Choroid plexus epithelial cell (primary cell): ENCODE measurements at regions not wholly inside any gene's neighbourhood (a gene's known extent, or its start where the extent isn't known, plus 50 kb on each side); places are given as distances from the start of the nearest gene placed in this dataset.

Experiments used
- DNase-seq: peaks from one replicate; pipeline ENCODE4 v3.0.0-alpha.2; 2010; ENCODE audit warnings: low read depth
- H3K4me3 ChIP-seq: 2 replicates; pipeline ENCODE4 v1.5.1; 2011; ENCODE audit warnings: low read depth, mild to moderate bottlenecking, control low read depth, low read length, moderate library complexity
- TF ChIP-seq, protein P1 (sequence below): conservative IDR thresholded peaks from 2 replicates; pipeline ENCODE4 v1.5.1; 2011; ENCODE audit warnings: low read depth, mild to moderate bottlenecking, control low read depth, inconsistent platforms, low read length, moderate library complexity

DNA sequence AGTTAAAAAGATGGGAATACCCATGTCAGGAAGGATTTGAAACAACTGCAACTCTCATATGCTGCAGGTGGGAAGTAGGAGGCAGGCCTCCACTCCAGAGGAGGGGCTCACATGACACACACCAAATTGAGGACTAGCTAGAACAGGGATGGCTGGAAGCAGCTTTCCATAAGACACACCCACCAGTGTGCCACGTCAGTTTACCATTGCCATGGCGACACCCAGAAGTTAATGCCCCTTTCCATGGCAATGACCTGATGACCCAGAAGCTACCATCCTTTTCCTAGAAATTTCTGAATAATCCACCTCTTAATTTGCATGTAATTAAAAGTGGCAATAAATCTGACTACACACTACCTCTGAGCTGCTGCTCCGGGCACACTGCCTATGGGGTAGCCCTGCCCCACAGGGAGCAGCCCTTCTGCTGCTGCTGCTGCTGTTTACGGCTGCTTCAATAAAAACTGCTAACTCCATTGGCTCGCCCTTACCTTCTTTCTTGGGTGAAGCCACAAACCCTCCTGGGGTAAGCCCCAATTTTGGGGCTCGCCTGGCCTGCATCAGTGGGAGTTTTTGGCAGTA is 89.4 kb downstream of the RRM2 start:
- H3K4me3 ChIP-seq: no peak overlapping the region
- TF ChIP-seq, protein P1, sequence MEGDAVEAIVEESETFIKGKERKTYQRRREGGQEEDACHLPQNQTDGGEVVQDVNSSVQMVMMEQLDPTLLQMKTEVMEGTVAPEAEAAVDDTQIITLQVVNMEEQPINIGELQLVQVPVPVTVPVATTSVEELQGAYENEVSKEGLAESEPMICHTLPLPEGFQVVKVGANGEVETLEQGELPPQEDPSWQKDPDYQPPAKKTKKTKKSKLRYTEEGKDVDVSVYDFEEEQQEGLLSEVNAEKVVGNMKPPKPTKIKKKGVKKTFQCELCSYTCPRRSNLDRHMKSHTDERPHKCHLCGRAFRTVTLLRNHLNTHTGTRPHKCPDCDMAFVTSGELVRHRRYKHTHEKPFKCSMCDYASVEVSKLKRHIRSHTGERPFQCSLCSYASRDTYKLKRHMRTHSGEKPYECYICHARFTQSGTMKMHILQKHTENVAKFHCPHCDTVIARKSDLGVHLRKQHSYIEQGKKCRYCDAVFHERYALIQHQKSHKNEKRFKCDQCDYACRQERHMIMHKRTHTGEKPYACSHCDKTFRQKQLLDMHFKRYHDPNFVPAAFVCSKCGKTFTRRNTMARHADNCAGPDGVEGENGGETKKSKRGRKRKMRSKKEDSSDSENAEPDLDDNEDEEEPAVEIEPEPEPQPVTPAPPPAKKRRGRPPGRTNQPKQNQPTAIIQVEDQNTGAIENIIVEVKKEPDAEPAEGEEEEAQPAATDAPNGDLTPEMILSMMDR: no peak
- DNase-seq: no peak

DNA sequence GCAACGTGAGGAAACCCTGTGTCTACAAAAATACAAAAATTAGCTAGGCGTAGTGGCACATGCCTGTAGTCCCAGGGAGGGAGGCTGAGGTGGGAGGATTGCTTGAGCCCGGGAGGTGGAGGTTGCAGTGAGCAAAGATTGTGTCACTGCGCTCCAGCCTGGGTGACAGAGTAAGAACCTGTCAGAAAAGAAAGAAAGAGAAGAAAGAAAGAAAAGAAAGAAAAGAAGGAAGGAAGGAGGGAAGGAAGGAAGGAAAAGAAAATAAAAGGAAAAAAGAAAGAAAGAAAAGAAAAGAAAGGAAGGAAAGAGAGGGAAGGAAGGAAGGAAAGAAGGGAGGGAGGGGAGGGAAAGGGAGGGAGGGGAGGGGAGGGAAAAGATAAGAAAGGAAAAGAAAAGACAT is 89.9 kb upstream of the HPCAL1 start:
- TF ChIP-seq, protein P1: no peak
- H3K4me3 ChIP-seq: no peak overlapping the region
- DNase-seq: no peak

DNA sequence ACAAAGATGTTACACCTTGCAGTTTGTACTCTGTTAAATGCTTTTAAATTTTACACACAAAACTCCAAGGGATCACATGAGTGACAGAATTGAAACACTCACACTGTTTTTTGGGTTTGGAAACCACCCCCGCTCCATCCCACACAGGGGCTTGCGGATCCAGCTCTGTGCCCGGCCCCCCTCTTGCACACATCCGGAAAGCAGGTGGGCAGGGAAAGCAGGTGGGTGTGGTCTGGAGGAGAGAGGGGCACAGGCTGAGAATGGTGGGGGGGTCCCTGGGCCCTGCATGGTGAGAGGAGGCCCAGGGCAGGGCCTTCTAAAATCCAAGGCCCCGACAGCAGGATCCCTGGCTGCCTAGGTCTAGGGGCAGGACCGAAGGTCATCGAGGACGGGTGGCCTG is 88.5 kb upstream of the HPCAL1 start:
- TF ChIP-seq, protein P1: no peak
- no peak overlapping the region for H3K4me3 ChIP-seq
- no peak for DNase-seq

DNA sequence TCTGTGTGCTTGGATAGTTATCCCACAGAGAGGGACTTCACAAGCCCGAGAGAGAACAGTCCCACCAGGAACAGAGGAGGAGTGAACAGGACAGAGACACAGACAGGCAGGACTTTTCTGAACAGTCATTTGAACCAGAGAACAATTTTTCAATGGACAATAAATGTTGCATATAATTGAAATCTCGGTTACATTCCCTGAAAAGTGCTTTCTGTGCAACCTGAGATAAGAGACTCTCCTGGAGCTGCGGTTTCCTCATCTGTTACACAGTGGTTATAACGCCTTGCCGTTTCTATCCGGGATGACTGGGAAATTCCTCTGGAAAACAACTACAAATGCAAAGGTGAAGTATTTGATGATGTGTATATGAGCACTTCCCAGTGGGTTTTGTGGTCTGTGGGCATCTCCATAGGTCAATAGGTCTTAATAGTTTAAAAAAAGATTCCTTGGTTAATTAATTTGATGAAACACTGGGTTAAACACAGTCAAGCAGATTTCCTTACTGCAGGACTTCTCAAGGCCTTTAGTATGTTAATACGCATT is 87.2 kb upstream of the HPCAL1 start:
- TF ChIP-seq, protein P1: no peak

DNA sequence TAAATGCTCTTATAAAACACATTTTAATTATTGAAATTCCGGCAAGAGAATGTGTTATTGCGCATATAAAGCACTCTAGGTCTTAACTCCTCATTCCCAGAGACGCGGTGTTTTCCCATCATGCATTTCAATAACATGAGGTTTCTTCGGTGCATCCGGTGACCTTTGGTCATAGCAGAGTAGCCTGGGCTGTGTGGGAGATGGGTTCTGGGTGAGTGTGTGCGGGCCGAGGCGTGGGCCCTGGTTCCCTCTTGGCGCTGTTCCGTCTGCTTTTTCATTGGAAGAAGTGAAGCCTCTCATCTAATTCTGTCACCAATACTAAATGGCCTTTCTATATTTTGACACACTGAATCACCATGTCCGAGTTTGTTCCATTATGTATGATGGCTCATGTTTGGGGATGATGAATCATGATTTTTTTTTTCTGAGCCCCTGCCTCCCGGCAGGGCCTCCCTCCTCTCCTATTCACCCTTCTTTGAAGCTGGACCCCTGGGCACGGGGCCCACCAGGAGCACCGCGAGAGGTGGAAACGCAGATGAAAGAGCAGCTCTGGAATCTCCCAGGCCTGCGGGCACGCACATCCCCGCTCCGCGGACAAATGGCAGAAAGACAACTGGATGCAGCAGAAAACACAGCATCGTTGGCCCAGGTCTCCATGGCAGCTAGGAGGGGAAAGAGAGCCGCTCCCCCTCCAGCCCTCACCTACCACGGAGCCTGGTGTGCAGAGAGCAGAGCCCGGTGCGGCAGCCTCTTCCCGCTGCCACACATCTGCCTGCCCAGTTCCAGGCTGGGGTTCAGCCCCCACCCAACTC is 85.8 kb upstream of the HPCAL1 start:
- no peak for DNase-seq
- TF ChIP-seq, protein P1: no peak
- no peak overlapping the region for H3K4me3 ChIP-seq

More for the DNA sequence above, 87.2 kb upstream of the HPCAL1 start:
- H3K4me3 ChIP-seq: no peak overlapping the region
- no peak for DNase-seq

DNA sequence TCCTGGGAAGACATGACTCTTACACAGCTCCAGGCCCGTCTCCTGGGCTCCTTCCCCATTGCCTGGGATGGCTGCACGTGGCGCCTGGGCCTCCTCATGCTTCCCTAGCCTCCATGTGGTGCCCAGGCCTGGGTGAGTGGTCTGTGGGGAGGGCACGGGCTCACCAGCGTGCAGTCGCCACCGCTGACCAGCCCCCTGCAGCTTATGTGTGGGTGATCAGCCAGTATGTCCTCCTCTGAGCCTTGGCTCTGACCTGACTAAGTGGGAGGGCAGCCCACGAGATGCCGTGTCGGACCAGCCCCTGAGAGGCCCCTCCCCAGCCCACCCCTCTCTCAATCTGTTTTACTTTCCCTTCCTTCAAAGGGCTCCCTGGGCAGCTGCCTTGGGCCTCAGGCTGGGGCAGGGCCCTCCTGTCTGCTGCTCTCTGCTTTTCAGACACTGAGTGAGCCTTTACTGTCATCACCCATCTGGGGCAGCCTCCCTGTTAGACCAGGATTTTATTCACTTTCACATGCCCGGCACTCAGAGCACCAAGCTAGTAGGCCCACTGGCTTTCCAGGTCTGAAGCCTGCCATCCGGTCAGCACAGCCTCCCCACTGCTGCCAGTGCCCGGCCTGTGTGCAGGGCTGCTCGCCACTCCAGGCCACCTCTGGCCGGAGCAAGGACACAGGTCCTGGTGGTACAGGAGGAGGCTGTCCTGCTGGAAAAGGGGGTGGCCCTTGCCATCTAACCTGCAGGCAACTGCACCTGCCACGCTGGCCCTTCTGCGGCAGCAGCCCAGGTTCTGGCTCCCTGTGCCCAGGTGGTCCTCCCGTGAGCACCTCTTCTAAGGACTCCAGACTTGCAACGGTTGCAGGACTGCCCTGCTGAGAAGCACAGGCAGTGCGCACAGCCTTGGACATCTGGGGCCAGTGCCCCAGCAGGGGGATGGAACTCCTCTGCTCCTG is 84.9 kb upstream of the HPCAL1 start:
- TF ChIP-seq, protein P1: no peak
- H3K4me3 ChIP-seq: no peak overlapping the region
- DNase-seq: no peak
